ENCODE measurements at regions not wholly inside any gene's neighbourhood (a gene's known extent, or its start where the extent isn't known, plus 50 kb on each side); places are given as distances from the start of the nearest gene placed in this dataset.

DNA sequence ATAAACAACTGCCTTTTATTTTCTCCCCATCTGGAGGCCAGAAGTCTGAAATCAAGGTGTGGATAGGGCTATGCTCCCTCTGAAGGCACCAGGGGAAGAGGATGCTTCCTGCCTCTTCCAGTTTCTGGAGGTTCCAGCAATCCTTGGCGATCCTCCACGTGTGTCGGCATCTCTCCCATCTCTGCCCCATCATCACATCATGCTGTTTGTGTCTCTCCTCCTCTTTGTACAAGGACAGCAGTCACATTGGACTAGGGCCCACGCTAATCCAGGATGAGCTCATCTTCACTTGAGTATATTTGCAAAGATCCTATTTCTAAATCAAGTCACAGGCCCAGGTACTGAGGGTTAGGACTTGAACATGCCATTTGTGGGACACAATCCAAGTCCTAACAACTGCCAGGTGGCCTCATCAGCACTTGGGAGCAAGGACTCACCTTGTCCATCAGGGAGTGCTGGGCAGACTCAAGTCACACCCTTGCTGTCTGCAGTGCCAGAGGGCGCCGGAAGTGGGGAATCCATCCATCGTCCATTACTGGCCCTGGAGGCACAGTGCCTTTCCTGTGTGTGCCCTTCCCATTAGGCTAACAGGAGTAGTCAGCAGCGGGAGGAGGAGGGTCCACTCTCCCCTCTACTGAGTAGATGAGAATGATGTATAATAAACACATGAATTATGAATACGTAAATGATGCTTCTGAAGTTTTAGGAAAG is 185.4 kb upstream of the AJAP1 start:
- in situ Hi-C loops (cut with HindIII; ENCODE audit: low pct_ligation_motif_present, low sequenced_read_pairs), result no loop called here
- Histone ChIP-seq H3K36me3 (replicated peaks) (no peaks in the 10 kb centered on the region), H3K4me3 (ENCODE audit: low read depth, low read length) (no peak overlapping the region), H3K27me3 (replicated peaks) (no peaks in the 10 kb centered on the region), H3K27ac (no peak overlapping the region)
- no peak for DNase-seq
- TF ChIP-seq, protein P1, sequence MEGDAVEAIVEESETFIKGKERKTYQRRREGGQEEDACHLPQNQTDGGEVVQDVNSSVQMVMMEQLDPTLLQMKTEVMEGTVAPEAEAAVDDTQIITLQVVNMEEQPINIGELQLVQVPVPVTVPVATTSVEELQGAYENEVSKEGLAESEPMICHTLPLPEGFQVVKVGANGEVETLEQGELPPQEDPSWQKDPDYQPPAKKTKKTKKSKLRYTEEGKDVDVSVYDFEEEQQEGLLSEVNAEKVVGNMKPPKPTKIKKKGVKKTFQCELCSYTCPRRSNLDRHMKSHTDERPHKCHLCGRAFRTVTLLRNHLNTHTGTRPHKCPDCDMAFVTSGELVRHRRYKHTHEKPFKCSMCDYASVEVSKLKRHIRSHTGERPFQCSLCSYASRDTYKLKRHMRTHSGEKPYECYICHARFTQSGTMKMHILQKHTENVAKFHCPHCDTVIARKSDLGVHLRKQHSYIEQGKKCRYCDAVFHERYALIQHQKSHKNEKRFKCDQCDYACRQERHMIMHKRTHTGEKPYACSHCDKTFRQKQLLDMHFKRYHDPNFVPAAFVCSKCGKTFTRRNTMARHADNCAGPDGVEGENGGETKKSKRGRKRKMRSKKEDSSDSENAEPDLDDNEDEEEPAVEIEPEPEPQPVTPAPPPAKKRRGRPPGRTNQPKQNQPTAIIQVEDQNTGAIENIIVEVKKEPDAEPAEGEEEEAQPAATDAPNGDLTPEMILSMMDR (IDR thresholded peaks at IDR 0.05; ENCODE audit: low read depth, low read length, missing control alignments), result no peak

DNA sequence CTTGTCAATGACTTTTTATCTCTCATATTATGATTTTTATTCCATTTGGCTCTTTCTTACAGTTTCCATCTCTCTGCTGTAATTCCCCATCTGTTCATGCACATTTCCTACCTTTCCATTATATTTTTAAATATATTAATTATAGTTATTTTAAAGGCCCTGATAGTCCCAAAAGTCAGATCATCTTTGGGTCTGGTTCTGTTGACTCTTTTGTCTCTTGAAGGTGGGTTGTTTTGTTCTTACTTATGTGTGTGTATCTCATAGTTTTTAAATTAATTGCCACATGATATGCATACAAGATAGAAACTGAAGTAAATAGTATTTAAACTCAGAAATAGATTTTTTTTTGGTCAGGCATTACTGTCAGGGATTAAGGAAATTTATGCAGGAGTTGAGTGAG is 178.0 kb upstream of the AJAP1 start:
- in situ Hi-C loops (cut with HindIII; ENCODE audit: low pct_ligation_motif_present, low sequenced_read_pairs), result no loop called here
- no peaks in the 10 kb centered on the region for H3K27me3 ChIP-seq (replicated peaks)
- H3K27ac ChIP-seq, result no peak overlapping the region
- no peak overlapping the region for H3K4me3 ChIP-seq (ENCODE audit: low read depth, low read length)
- TF ChIP-seq, protein P1 (IDR thresholded peaks at IDR 0.05; ENCODE audit: low read depth, low read length, missing control alignments), result no peak
- H3K36me3 ChIP-seq (replicated peaks), result no peaks in the 10 kb centered on the region
- DNase-seq, result no peak

DNA sequence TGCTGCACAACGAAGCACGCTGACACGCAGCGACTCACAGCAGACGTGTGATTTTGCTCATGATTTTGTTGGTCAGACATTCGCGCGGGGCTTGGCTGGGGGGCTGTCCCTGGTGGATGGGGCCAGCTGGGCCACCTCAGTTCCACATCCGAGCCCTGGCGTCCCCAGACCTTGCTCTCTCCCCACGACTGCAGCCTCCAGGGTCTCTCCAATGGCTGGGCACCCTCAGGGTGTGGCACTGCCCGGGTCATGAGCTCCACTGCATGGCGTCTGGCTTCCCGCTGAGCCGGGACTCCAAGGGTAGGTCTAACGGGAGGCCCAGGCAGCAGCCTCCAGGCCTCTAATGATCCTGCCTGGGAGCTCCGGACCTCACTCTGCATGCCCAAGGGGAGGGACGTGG is 173.0 kb upstream of the AJAP1 start:
- TF ChIP-seq, protein P1 (IDR thresholded peaks at IDR 0.05; ENCODE audit: low read depth, low read length, missing control alignments), result no peak
- Histone ChIP-seq H3K27me3 (replicated peaks) (no peaks in the 10 kb centered on the region), H3K27ac (no peak overlapping the region), H3K4me3 (ENCODE audit: low read depth, low read length) (no peak overlapping the region), H3K36me3 (replicated peaks) (no peaks in the 10 kb centered on the region)
- in situ Hi-C loops (cut with HindIII; ENCODE audit: low pct_ligation_motif_present, low sequenced_read_pairs), result no loop called here
- DNase-seq, result no peak

DNA sequence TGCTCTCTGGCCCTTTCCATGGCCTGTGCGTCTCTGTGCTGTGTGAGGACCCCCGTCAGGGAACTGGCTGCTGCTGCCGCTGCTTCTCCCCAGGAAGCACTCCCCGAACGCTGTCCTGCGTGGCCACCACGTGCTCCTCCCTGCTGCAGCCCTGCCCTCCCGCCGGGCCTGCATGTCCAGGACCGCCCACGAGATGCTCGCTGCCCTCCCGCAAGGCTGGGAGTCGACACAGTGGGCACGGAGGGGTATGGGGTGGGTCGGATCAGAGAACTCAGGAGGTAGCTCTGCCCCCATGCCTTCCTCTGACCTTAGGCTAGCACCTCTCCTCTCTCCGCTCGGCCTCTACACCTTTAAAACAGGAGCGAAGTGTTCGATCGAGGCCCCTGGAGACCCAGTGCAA is 171.9 kb upstream of the AJAP1 start:
- Histone ChIP-seq H3K27me3 (replicated peaks) (no peaks in the 10 kb centered on the region), H3K27ac (no peak overlapping the region), H3K36me3 (replicated peaks) (no peaks in the 10 kb centered on the region), H3K4me3 (ENCODE audit: low read depth, low read length) (no peak overlapping the region)
- no peak for DNase-seq
- TF ChIP-seq, protein P1 (IDR thresholded peaks at IDR 0.05; ENCODE audit: low read depth, low read length, missing control alignments), result no peak
- in situ Hi-C loops (cut with HindIII; ENCODE audit: low pct_ligation_motif_present, low sequenced_read_pairs), result no loop called here

- TF ChIP-seq, protein P1 (IDR thresholded peaks at IDR 0.05; ENCODE audit: low read depth, low read length, missing control alignments), result no peak
- H3K27me3 ChIP-seq (replicated peaks), result no peaks in the 10 kb centered on the region
- no peak for DNase-seq
- H3K4me3 ChIP-seq (ENCODE audit: low read depth, low read length), result no peak overlapping the region
- no peaks in the 10 kb centered on the region for H3K36me3 ChIP-seq (replicated peaks)
- in situ Hi-C loops (cut with HindIII; ENCODE audit: low pct_ligation_motif_present, low sequenced_read_pairs), result no loop called here
- no peak overlapping the region for H3K27ac ChIP-seq
Observed at GRCh38 chr1:4483021-4483625, 171.3 kb upstream of the AJAP1 start.

All from brain microvascular endothelial cell (primary cell).